Heart left ventricle (tissue), 16 donors: ENCODE measurements at regions not wholly inside any gene's neighbourhood (a gene's known extent, or its start where the extent isn't known, plus 50 kb on each side); places are given as distances from the start of the nearest gene placed in this dataset.
A peak's percentile ranks its signal among the peaks of the same experiment; 100 is the strongest.
"Not testable (repeated sequence)": the region's sequence is repeated elsewhere in the genome, so short reads cannot be mapped to it uniquely, and the experiment has no call there.

Experiments
- ATAC-seq, 4 donors: fragments of 200-7000 bp; cut with Tn5 transposase; one replicate each; pipeline ENCODE4 v1.9.1; 2020 to 2022; ENCODE audit warnings: moderate library complexity in 4 of 4, mild to moderate bottlenecking in 3 of 4, moderate number of reproducible peaks in 1 of 4
- DNase-seq, 5 donors: peaks; one replicate each; pipeline ENCODE4 v3.0.0-alpha.2; 2020
- H3K27ac ChIP-seq, 12 donors: fragments of 200-600 bp; sonication (generic) in 4 of 12; one replicate each; pipeline versions ENCODE4 v1.5.0 to v1.8.0; 2016 to 2022; ENCODE audit warnings: mild to moderate bottlenecking in 2 of 12
- H3K27me3 ChIP-seq, 9 donors: fragments of 200-600 bp; sonication (generic) in 2 of 9; one replicate each; pipeline versions ENCODE4 v1.5.1 to v1.8.0; 2016 to 2022; ENCODE audit warnings: mild to moderate bottlenecking in 3 of 9
- H3K36me3 ChIP-seq, 9 donors: fragments of 200-600 bp; sonication (generic) in 2 of 9; one replicate each; pipeline versions ENCODE4 v1.5.0 to v1.8.0; 2018 to 2022; ENCODE audit warnings: mild to moderate bottlenecking in 2 of 9
- H3K4me1 ChIP-seq, 12 donors: fragments of 200-600 bp; sonication (generic) in 4 of 12; one replicate each; pipeline versions ENCODE4 v1.5.0 to v1.8.0; 2016 to 2022; ENCODE audit warnings: mild to moderate bottlenecking in 3 of 12
- H3K4me3 ChIP-seq, 12 donors: fragments of 200-600 bp; sonication (generic) in 4 of 12; one replicate each; pipeline versions ENCODE4 v1.5.0 to v1.8.0; 2017 to 2022; ENCODE audit warnings: mild to moderate bottlenecking in 9 of 12, moderate library complexity in 4 of 12
- H3K9me3 ChIP-seq, 12 donors: fragments of 200-600 bp; sonication (generic) in 4 of 12; one replicate each; pipeline versions ENCODE4 v1.5.0 to v1.8.0; 2016 to 2022; ENCODE audit warnings: mild to moderate bottlenecking in 1 of 12
- POLR2A ChIP-seq, 2 donors: fragments of 450-650 bp; IDR thresholded peaks; one replicate each; pipeline ENCODE4 v1.6.1; 2017; ENCODE audit warnings: antibody characterized with exemption in 2 of 2, mild to moderate bottlenecking in 2 of 2, moderate library complexity in 2 of 2
- WGBS, 4 donors: extraction: QIAGEN DNeasy Blood & Tissue Kit in 2 of 4; methylation state at CpG; one replicate each; pipeline versions ENCODE4 v1.1.5 to v1.1.7; 2013 to 2018; 5-methylcytosine and 5-hydroxymethylcytosine counted together
- intact Hi-C, 10 donors: fragments of 100-400 bp; cut with DNase I; formaldehyde crosslinking; loops; one replicate each; pipeline versions ENCODE4 v1.11.1 to v1.14.2; 2022
- TF ChIP-seq, protein P1 (sequence below), 12 donors: fragments of 200-600 bp; sonication (generic) in 4 of 12; IDR thresholded peaks; one replicate each; pipeline versions ENCODE4 v1.5.0 to v1.8.0; 2018 to 2022; ENCODE audit warnings: antibody characterized with exemption in 12 of 12, mild to moderate bottlenecking in 5 of 12
- donor health status: ischemic (EF 13 %, LVEDD 7.1; RV severe dilation, severe dysfunction).
- donor health status: healthy with polysubstance abuse.
- donor health status: DM: no; HTN: yes; CAD: no.
- donor health status: DM: no; HTN: no; CAD: no.
- donor health status: ischemic (EF 25% LVEDD 6.9; RV normal size, moderate dysfunction).
- donor health status: ischemic (EF 25% LVEDD 5.7; RV mildly dilated, moderate dysfunction).
- donor health status: healthy.
- donor health status: DM: yes; HTN: yes; CAD: no.
- donor health status: ischemic (EF 35%, LVEDD 5.7; RV mildly dilated, moderate dysfunction).
- donor health status: nonischemic (EF 11% LVEDD 7.7; RV severe dilation, severe dysfunction).
- donor health status: DM: yes; HTN: yes; CAD: no.
- donor health status: PGD.
- donor health status: ischemic (EF 29% LVEDD 5.4; RV normal size, mild dysfunction).
- donor health status: nonischemic (EF 23%, LVEDD 6.1; RV moderate dilation, normal function).

- TF ChIP-seq POLR2A (IDR thresholded peaks at IDR 0.05) = no peak
- TF ChIP-seq, protein P1, sequence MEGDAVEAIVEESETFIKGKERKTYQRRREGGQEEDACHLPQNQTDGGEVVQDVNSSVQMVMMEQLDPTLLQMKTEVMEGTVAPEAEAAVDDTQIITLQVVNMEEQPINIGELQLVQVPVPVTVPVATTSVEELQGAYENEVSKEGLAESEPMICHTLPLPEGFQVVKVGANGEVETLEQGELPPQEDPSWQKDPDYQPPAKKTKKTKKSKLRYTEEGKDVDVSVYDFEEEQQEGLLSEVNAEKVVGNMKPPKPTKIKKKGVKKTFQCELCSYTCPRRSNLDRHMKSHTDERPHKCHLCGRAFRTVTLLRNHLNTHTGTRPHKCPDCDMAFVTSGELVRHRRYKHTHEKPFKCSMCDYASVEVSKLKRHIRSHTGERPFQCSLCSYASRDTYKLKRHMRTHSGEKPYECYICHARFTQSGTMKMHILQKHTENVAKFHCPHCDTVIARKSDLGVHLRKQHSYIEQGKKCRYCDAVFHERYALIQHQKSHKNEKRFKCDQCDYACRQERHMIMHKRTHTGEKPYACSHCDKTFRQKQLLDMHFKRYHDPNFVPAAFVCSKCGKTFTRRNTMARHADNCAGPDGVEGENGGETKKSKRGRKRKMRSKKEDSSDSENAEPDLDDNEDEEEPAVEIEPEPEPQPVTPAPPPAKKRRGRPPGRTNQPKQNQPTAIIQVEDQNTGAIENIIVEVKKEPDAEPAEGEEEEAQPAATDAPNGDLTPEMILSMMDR (IDR thresholded peaks at IDR 0.05) = no peak
- no peak overlapping the region for H3K4me3 ChIP-seq
- 6 to 38% (median 20%) methylated on average over 4 of the region's 4 CpGs for WGBS, 4 donors
- peaks cover 0 to 6% (median 0%) of the 10 kb centered on the region in 12 donors for H3K4me1 ChIP-seq
- DNase-seq (peak in 3 of 5 donors; percentile 7 to 47 (median 17)), ATAC-seq (peak; percentile 95 to 98 (median 96))
- peak overlapping the region in 7 of 12 donors; percentile 26 to 66 (median 38) for H3K27ac ChIP-seq
- H3K36me3 ChIP-seq = no peaks in the 10 kb centered on the region
- H3K9me3 ChIP-seq = no peaks in the 10 kb centered on the region
- intact Hi-C loops = no loop called here
- H3K27me3 ChIP-seq = no peaks in the 10 kb centered on the region
Measured at GRCh38 chrX:123803331-123803983, 56.4 kb upstream of the XIAP start.

DNA sequence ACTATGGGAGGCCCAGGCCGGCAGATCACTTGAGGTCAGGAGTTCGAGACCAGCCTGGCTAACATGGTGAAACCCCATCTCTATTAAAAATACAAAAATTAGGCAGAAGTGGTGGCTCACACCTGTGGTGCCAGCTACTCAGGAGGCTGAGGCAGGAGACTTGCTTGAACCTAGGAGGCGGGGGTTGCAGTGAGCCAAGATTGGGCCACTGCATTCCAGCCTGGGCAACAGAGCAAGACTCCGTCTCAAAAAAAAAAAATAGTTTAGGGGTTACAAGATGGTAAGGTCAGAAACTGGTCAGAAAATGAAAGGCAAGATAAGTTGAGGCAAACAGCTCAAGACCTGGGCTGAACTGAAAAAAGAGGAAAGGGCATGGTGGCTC is 55.9 kb upstream of the XIAP start:
- peak overlapping the region in 7 of 12 donors; percentile 26 to 66 (median 37) for H3K27ac ChIP-seq
- WGBS, 4 donors = 81 to 97% (median 92%) methylated on average over 4 of the region's 4 CpGs
- intact Hi-C loops, H3K36me3 ChIP-seq, H3K4me3 ChIP-seq, DNase-seq, H3K4me1 ChIP-seq, H3K9me3 ChIP-seq, H3K27me3 ChIP-seq, ATAC-seq: not testable (repeated sequence)

GRCh38 chrX:123807835-123808416 is 51.9 kb upstream of the XIAP start:
- Histone ChIP-seq H3K4me1 (peaks cover 0 to 6% (median 0%) of the 10 kb centered on the region in 12 donors), H3K9me3 (no peaks in the 10 kb centered on the region), H3K27ac (no peak overlapping the region), H3K27me3 (no peaks in the 10 kb centered on the region), H3K4me3 (no peak overlapping the region), H3K36me3 (no peaks in the 10 kb centered on the region)
- TF ChIP-seq POLR2A (IDR thresholded peaks at IDR 0.05) = no peak
- TF ChIP-seq, protein P1 (IDR thresholded peaks at IDR 0.05) = no peak
- 53 to 68% (median 64%) methylated on average over 3 of the region's 3 CpGs for WGBS, 4 donors
- no peak for ATAC-seq
- intact Hi-C loops = no loop called here
- DNase-seq = no peak

GRCh38 chrX:123809854-123810375 is 49.9 kb upstream of the XIAP start:
- TF ChIP-seq, protein P1 (IDR thresholded peaks at IDR 0.05) = no peak
- no peak for TF ChIP-seq POLR2A (IDR thresholded peaks at IDR 0.05)
- DNase-seq (no peak), ATAC-seq (no peak)
- H3K27me3 ChIP-seq = no peaks in the 10 kb centered on the region
- 88 to 96% (median 93%) methylated on average over 5 of the region's 5 CpGs for WGBS, 4 donors
- intact Hi-C loops = no loop called here
- H3K4me3 ChIP-seq = no peak overlapping the region
- no peaks in the 10 kb centered on the region for H3K4me1 ChIP-seq
- H3K27ac ChIP-seq = no peak overlapping the region
- H3K9me3 ChIP-seq = no peaks in the 10 kb centered on the region
- H3K36me3 ChIP-seq = no peaks in the 10 kb centered on the region
